ENCODE measurements at regions not wholly inside any gene's neighbourhood (a gene's known extent, or its start where the extent isn't known, plus 50 kb on each side); places are given as distances from the start of the nearest gene placed in this dataset.

GRCh38 chr3:106488331-106488730, 619.5 kb upstream of the CBLB start:
- Histone ChIP-seq H3K27ac (no peak overlapping the region), H3K4me3 (no peak overlapping the region), H3K36me3 (no peaks in the 10 kb centered on the region), H3K4me1 (no peaks in the 10 kb centered on the region), H3K9me3 (no peaks in the 10 kb centered on the region), H3K27me3 (no peaks in the 10 kb centered on the region)
- FAIRE-seq (no peak), DNase-seq (no peak), ATAC-seq (no peak)
- TF ChIP-seq CTCF (IDR thresholded peaks at IDR 0.05) = no peak
- intact Hi-C loops (cut with DNase I) = no loop called here
- WGBS, 2 donors = 48 to 54% methylated on average over 6 of the region's 6 CpGs

DNA sequence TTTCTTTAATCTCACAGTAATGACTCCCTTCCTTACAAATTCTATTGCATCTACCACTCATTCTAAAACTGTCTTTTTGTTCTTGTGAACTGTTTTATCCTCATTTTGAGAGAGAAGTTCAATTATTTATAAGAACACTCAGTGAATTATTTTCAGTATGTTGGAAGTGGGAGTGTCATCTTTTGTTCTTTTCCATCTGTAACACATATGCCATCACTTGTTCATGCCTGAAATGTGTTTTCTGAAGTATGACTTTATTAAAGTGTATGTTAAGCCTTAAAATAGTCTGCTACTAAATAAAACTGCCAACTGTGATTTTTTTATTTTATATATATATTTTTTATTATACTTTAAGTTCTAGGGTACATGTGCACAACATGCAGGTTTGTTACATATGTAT, 623.0 kb upstream of the CBLB start:
- FAIRE-seq (no peak), ATAC-seq (no peak)
- H3K36me3 ChIP-seq = no peaks in the 10 kb centered on the region

DNA sequence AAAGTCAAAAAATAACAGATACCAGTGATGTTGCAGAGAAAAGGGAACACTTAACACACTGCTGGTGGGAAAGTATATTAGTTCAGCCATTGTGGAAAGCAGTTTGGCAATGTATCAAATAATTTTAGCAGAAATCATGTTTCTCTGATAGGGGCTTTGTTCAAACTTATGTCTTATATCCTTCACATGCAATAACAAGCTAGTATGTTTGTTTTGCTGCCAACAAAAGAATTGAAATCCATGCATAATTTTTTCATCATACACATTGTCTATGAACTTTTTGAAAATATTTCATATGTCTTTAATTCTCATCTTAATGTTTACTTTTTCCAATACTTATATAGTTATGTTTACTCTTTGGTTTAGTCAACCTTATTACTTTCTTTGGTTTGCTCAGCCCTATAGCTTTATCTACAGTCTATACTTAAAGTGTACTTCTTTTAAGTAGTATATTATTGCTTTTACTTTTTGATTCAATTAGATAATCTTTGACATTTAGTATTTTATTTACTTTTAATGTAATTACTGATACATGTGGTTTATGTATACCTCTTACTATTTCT, 639.6 kb upstream of the CBLB start:
- intact Hi-C loops (cut with DNase I) = no loop called here
- H3K9me3 ChIP-seq = no peaks in the 10 kb centered on the region
- H3K36me3 ChIP-seq = no peaks in the 10 kb centered on the region
- H3K27ac ChIP-seq = no peak overlapping the region
- ATAC-seq = no peak
- no peak for FAIRE-seq
- TF ChIP-seq CTCF (IDR thresholded peaks at IDR 0.05) = no peak
- H3K4me1 ChIP-seq = no peaks in the 10 kb centered on the region
- H3K27me3 ChIP-seq = no peaks in the 10 kb centered on the region
- DNase-seq = no peak
- H3K4me3 ChIP-seq = no peak overlapping the region

More for the DNA sequence above, 623.0 kb upstream of the CBLB start:
- Histone ChIP-seq H3K27ac (no peak overlapping the region), H3K27me3 (no peaks in the 10 kb centered on the region), H3K4me3 (no peak overlapping the region), H3K4me1 (no peaks in the 10 kb centered on the region), H3K9me3 (no peaks in the 10 kb centered on the region)
- TF ChIP-seq CTCF (IDR thresholded peaks at IDR 0.05) = no peak
- intact Hi-C loops (cut with DNase I) = no loop called here
- DNase-seq = no peak

DNA sequence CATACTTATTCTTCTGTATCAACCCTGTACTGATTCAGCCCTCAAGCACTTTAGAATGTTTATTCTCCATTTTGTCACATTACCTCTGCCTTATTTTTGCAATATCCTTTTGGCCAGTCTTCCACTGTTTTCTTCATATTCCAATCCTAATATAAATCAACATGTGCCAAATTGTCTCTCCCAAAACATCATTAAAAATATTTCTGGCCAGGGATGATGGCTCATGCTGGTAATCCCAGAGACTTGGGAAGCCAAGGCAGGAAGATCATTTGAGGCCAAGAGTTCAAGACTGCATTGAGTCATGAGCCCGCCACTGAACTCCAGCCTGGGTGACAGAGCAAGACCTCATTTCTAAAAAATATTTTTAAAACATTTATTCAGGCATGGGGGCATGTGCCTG, 641.4 kb upstream of the CBLB start:
- ATAC-seq (peak in 2 of 4 donors; percentile 23 to 29), DNase-seq (no peak)

More for the DNA sequence above, 641.4 kb upstream of the CBLB start:
- no peaks in the 10 kb centered on the region for H3K27me3 ChIP-seq
- no peak overlapping the region for H3K27ac ChIP-seq
- intact Hi-C loops (cut with DNase I) = no loop called here
- FAIRE-seq = no peak
- no peaks in the 10 kb centered on the region for H3K36me3 ChIP-seq
- no peaks in the 10 kb centered on the region for H3K9me3 ChIP-seq
- H3K4me1 ChIP-seq = no peaks in the 10 kb centered on the region
- no peak overlapping the region for H3K4me3 ChIP-seq
- TF ChIP-seq CTCF (IDR thresholded peaks at IDR 0.05) = no peak
- 59 to 76% methylated on average over 1 of the region's 1 CpG for WGBS, 2 donors

Measured in pancreas (tissue), 10 donors.